ENCODE measurements at regions not wholly inside any gene's neighbourhood (a gene's known extent, or its start where the extent isn't known, plus 50 kb on each side); places are given as distances from the start of the nearest gene placed in this dataset.

GRCh38 chr18:78240627-78241252 is 738.9 kb upstream of the SALL3 start:
- H3F3A ChIP-seq (ENCODE audit: control insufficient read depth, insufficient read depth) = no peaks in the 10 kb centered on the region
- no peaks in the 10 kb centered on the region for H3K36me3 ChIP-seq (ENCODE audit: control insufficient read depth, low read length)
- no peak for TF ChIP-seq EZH2phosphoT487 (IDR thresholded peaks at IDR 0.05; ENCODE audit: borderline replicate concordance, low read length)
- TF ChIP-seq, protein P1, sequence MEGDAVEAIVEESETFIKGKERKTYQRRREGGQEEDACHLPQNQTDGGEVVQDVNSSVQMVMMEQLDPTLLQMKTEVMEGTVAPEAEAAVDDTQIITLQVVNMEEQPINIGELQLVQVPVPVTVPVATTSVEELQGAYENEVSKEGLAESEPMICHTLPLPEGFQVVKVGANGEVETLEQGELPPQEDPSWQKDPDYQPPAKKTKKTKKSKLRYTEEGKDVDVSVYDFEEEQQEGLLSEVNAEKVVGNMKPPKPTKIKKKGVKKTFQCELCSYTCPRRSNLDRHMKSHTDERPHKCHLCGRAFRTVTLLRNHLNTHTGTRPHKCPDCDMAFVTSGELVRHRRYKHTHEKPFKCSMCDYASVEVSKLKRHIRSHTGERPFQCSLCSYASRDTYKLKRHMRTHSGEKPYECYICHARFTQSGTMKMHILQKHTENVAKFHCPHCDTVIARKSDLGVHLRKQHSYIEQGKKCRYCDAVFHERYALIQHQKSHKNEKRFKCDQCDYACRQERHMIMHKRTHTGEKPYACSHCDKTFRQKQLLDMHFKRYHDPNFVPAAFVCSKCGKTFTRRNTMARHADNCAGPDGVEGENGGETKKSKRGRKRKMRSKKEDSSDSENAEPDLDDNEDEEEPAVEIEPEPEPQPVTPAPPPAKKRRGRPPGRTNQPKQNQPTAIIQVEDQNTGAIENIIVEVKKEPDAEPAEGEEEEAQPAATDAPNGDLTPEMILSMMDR (IDR thresholded peaks at IDR 0.05; ENCODE audit: low read depth, low read length, poor library complexity, severe bottlenecking) = no peak
- peaks cover 8% of the 10 kb centered on the region; the same call in 1 of the 2 replicates for H3K9me3 ChIP-seq (ENCODE audit: control insufficient read depth, insufficient read depth, low read length)
- no peaks in the 10 kb centered on the region for H3K9me2 ChIP-seq (replicated peaks; ENCODE audit: control insufficient read depth, low read length)
- H4K20me1 ChIP-seq (ENCODE audit: control insufficient read depth, insufficient read depth, low read depth, low read length) = no peaks in the 10 kb centered on the region
- H3K27ac ChIP-seq (ENCODE audit: low read depth, low read length) = no peak overlapping the region
- H3K4me2 ChIP-seq (ENCODE audit: low read length) = no peak overlapping the region
- no peak overlapping the region for H3K4me3 ChIP-seq (ENCODE audit: low read length)
- H3K27me3 ChIP-seq (ENCODE audit: control insufficient read depth, low read length) = no peaks in the 10 kb centered on the region
- H3K4me1 ChIP-seq (ENCODE audit: control insufficient read depth, low read length) = no peaks in the 10 kb centered on the region
- no peaks in the 10 kb centered on the region for H3K79me2 ChIP-seq (ENCODE audit: control insufficient read depth, low read length)

DNA sequence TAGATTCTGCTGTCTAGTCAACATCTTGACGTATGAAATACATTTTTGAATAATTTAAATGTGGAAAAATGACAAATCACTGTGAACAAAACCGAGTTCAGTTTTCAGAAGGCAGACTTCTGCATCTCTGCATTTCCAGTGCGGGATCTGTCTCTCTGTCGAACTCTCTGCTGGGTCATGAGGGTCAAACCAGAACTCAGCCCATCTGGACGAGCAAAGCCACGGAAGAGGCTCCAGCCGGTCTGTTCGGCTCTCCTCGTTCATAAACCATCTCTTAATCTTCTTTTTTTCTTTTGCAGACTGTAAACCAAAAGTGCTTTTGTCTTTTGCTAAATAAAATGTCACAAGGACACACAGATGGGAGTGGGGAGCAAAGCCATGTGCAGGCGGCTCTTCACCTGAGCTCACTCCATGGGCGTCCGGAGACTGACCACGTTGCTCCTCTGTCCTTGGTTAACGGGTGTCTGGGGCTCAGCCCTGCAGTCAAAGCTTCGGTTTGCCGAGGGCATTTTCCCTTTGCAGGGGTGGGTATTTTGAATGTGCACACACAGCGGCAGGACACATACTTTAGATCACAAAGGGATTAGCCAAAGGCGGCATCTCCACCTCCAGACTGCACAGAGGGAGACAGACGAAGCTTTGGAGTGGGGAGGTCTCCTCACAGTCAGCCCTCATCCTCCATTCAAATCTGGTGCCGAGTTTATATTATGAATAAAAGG is 737.9 kb upstream of the SALL3 start:
- peaks cover 8% of the 10 kb centered on the region; the same call in 1 of the 2 replicates for H3K9me3 ChIP-seq (ENCODE audit: control insufficient read depth, insufficient read depth, low read length)

GRCh38 chr18:78242254-78242643 is 737.4 kb upstream of the SALL3 start:
- TF ChIP-seq EZH2phosphoT487 (IDR thresholded peaks at IDR 0.05; ENCODE audit: borderline replicate concordance, low read length) = no peak
- TF ChIP-seq, protein P1 (IDR thresholded peaks at IDR 0.05; ENCODE audit: low read depth, low read length, poor library complexity, severe bottlenecking) = no peak
- no peaks in the 10 kb centered on the region for H3K27me3 ChIP-seq (ENCODE audit: control insufficient read depth, low read length)
- peaks cover 8% of the 10 kb centered on the region; the same call in 1 of the 2 replicates for H3K9me3 ChIP-seq (ENCODE audit: control insufficient read depth, insufficient read depth, low read length)
- H3K4me1 ChIP-seq (ENCODE audit: control insufficient read depth, low read length) = no peaks in the 10 kb centered on the region
- no peaks in the 10 kb centered on the region for H4K20me1 ChIP-seq (ENCODE audit: control insufficient read depth, insufficient read depth, low read depth, low read length)
- no peaks in the 10 kb centered on the region for H3F3A ChIP-seq (ENCODE audit: control insufficient read depth, insufficient read depth)
- H3K9me2 ChIP-seq (replicated peaks; ENCODE audit: control insufficient read depth, low read length) = no peaks in the 10 kb centered on the region
- no peak overlapping the region for H3K4me3 ChIP-seq (ENCODE audit: low read length)
- no peak overlapping the region for H3K4me2 ChIP-seq (ENCODE audit: low read length)
- no peaks in the 10 kb centered on the region for H3K36me3 ChIP-seq (ENCODE audit: control insufficient read depth, low read length)
- no peaks in the 10 kb centered on the region for H3K79me2 ChIP-seq (ENCODE audit: control insufficient read depth, low read length)
- no peak overlapping the region for H3K27ac ChIP-seq (ENCODE audit: low read depth, low read length)

More for the DNA sequence above, 737.9 kb upstream of the SALL3 start:
- Histone ChIP-seq H3K9me2 (replicated peaks; ENCODE audit: control insufficient read depth, low read length) (no peaks in the 10 kb centered on the region), H3K4me2 (ENCODE audit: low read length) (no peak overlapping the region), H3K36me3 (ENCODE audit: control insufficient read depth, low read length) (no peaks in the 10 kb centered on the region), H3K27ac (ENCODE audit: low read depth, low read length) (no peak overlapping the region), H3K27me3 (ENCODE audit: control insufficient read depth, low read length) (no peaks in the 10 kb centered on the region), H4K20me1 (ENCODE audit: control insufficient read depth, insufficient read depth, low read depth, low read length) (no peaks in the 10 kb centered on the region), H3F3A (ENCODE audit: control insufficient read depth, insufficient read depth) (no peaks in the 10 kb centered on the region), H3K4me1 (ENCODE audit: control insufficient read depth, low read length) (no peaks in the 10 kb centered on the region), H3K4me3 (ENCODE audit: low read length) (no peak overlapping the region), H3K79me2 (ENCODE audit: control insufficient read depth, low read length) (no peaks in the 10 kb centered on the region)
- TF ChIP-seq EZH2phosphoT487 (IDR thresholded peaks at IDR 0.05; ENCODE audit: borderline replicate concordance, low read length) = no peak
- TF ChIP-seq, protein P1 (IDR thresholded peaks at IDR 0.05; ENCODE audit: low read depth, low read length, poor library complexity, severe bottlenecking) = no peak
